ENCODE measurements at regions not wholly inside any gene's neighbourhood (a gene's known extent, or its start where the extent isn't known, plus 50 kb on each side); places are given as distances from the start of the nearest gene placed in this dataset.
"Not testable (repeated sequence)": the region's sequence is repeated elsewhere in the genome, so short reads cannot be mapped to it uniquely, and the experiment has no call there.

GRCh38 chr17:56694825-56695224 lies 101.3 kb downstream of the NOG start:
- DNase-seq: no peak

DNA sequence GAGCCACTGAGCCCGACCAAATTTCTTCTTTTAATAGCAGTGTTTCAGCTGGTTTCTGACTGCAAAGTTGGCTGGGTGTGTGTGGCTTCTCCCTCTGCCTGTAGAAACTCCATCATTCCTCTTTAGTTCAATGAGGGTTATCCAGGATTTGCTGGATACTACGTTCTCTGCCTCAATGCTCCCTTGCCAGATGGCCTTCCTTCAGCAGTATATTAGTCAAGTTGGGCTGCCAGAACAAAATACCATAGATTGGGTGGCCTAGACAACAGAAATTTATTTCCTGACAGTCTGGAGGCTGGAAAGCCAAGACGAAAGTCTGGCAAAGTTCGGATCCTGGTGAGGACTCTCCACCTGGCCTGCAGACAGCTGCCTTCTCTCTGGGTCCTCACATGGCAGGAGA lies 103.7 kb downstream of the NOG start:
- no peak for DNase-seq

- no peak for DNase-seq
Observed at GRCh38 chr17:56699186-56699894, 105.8 kb downstream of the NOG start.

DNA sequence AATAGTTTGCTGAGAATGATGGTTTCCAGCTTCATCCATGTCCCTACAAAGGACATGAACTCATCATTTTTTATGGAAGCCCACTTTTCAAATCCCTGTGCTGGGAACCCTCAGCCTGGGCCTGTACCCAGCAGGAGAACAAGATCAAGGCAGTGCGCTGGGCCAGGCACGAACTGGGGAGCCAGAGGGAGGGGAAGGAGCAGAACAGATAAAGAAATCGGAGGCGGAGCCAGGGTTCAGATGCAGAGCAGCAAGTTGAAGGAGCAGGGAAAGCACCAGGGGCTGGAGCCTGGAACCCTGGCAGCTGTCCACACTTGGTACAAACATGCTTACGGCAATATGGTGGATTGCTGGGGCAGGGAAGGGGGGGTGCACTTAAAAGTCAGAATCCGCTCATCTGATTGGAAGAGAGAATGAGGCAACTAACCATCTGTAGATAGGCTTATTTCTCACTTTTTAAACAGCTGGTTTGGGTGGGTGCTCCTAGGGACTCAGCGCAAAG lies 107.5 kb downstream of the NOG start:
- DNase-seq: no peak

- no peak for DNase-seq
Observed at GRCh38 chr17:56707312-56708219, 114.1 kb downstream of the NOG start.

GRCh38 chr17:56708220-56708558 lies 114.7 kb downstream of the NOG start:
- no peak for DNase-seq

- no peak for DNase-seq
Observed at GRCh38 chr17:56708670-56709410, 115.3 kb downstream of the NOG start.

- no peak for DNase-seq
Observed at GRCh38 chr17:56710986-56711385, 117.5 kb downstream of the NOG start.

- DNase-seq: peak; percentile 85
Observed at GRCh38 chr17:56715613-56716357, 117.9 kb downstream of the C17orf67 start.

GRCh38 chr17:56717471-56717870 lies 116.2 kb downstream of the C17orf67 start:
- DNase-seq: no peak

- no peak for DNase-seq
Observed at GRCh38 chr17:56718515-56718914, 115.2 kb downstream of the C17orf67 start.

DNA sequence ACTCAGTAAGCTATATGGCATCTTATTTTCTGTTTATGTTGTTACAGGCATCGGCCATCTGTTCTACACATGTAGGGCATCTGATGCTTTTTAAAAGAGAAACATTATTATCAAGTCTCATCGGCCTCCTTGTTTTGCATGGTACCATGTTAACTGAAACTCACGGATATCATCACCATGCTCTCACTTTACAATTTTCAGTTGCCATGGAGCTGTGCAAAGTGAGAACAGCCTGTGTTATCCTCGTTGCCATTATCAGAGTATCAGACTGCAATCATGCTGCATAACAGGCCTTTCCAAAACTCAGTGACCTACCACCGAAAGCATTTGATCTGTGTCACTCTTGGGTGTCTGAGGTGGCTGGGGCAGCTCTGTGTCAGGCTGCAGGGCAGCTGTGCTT lies 110.3 kb downstream of the C17orf67 start:
- no peak for DNase-seq

- DNase-seq: no peak
Observed at GRCh38 chr17:56724664-56725063, 109.1 kb downstream of the C17orf67 start.

DNA sequence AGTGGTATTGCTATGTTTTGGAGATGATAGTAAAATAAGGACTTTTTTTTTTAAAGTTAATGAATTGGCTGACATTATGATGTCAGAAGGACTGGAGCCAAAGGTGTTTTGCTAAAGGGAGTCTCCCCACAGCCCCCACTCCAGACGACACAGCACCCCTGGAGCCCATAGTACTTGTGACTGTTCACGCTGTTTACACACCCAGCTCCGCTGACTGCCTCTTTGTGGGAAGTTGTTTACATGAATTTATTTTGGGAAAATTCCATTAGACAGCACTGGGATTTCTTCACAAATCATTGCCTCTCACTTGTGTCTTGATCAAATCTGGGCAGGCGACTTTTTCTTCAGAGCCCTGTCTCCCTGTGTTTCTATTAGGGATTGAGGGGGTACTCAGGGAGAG lies 108.6 kb downstream of the C17orf67 start:
- DNase-seq: no peak

DNA sequence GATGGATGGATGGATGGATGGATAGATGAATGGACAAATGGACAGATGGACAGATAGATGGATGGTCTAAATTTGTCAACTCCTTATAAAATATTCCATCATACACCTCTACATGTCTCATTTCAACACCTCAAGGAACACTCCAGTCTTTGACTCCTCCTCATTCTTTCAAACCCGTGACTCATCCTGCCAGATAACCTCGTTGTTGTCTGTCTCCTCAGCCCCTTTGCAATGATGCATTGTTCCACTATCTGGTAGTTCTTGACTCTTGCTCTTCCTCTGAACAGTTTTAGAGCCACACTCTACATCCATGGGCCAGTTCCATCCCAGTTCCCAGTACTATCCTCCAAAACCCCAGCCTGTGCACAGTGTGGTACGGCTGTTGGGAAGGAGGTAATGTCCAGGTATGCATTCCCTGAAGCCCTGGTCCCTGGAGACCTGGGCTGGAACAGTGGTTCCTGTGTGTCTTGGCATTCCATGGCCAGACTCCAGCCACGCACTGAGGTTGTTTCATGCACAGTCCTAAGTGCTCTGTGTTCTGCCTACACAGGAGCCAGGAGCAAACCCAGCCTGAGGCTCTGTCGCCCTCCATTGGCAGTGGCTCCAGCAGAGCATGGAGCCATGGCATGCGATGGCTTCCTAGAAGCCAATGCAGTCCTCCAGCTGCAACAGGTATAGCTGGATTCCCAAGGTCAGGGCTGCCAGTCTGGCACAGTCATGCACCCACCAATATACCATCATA lies 105.7 kb downstream of the C17orf67 start:
- DNase-seq: no peak

GRCh38 chr17:56731096-56731495 lies 102.6 kb downstream of the C17orf67 start:
- not testable (repeated sequence) for DNase-seq

DNA sequence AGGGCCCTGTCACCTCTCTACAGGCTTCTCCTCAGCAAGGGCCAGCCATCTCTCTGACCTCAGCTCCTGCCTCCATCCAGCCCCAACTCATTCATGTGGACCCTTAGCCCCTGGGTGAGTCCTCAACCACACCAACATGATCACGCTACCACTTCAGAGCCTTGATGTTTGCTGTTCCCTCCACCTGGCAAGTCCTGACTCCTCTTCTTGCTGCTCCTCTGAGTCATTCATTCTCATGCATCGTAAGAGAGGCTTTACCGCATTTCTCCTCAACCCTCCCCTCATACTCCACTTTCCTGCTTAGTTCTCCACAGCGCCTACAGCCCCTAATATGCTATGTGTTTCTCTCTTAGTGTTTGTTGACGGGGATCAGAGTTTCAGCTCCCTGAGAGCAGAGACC lies 99.9 kb downstream of the C17orf67 start:
- no peak for DNase-seq

DNA sequence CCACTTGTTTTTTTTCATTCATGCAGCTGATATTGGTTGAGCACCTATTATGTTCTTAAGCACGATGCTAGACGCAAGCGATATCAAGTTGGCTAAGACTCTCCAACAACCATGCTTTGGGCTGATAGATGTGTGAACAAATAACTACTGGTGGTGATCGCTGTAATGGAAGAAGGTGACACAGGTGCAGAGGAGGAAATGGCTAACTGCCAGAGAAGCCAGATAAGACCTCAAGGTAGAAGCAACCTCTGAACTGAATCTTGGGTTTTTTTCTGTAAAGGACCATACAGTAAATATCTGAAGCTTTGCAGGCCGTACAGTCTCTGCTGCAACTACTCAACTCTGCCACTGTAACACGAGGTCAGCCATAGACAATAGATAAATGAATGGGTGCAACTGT lies 97.9 kb downstream of the C17orf67 start:
- DNase-seq: no peak

- DNase-seq: peak; percentile 83
Observed at GRCh38 chr17:56737421-56738161, 96.1 kb downstream of the C17orf67 start.

- no peak for DNase-seq
Observed at GRCh38 chr17:56739376-56739775, 94.3 kb downstream of the C17orf67 start.

- no peak for DNase-seq
Observed at GRCh38 chr17:56739776-56740175, 93.9 kb downstream of the C17orf67 start.
